Activated naive CD8-positive, alpha-beta T cell (primary cell): ENCODE measurements at regions not wholly inside any gene's neighbourhood (a gene's known extent, or its start where the extent isn't known, plus 50 kb on each side); places are given as distances from the start of the nearest gene placed in this dataset.
A peak's percentile ranks its signal among the peaks of the same experiment; 100 is the strongest.

ENCODE experiments used
- H3K27ac Mint-ChIP-seq: one replicate; pipeline ENCODE4 v1.8.0; 2021; ENCODE audit warnings: mixed read lengths
- H3K27me3 Mint-ChIP-seq: one replicate; pipeline ENCODE4 v1.8.0; 2021; ENCODE audit warnings: mixed read lengths
- H3K36me3 Mint-ChIP-seq: one replicate; pipeline ENCODE4 v1.8.0; 2021; ENCODE audit warnings: mixed read lengths
- H3K4me1 Mint-ChIP-seq: one replicate; pipeline ENCODE4 v1.8.0; 2021; ENCODE audit warnings: low read depth, mixed read lengths
- H3K4me3 Mint-ChIP-seq: one replicate; pipeline ENCODE4 v1.8.0; 2021; ENCODE audit warnings: mild to moderate bottlenecking, mixed read lengths
- H3K9me3 Mint-ChIP-seq: one replicate; pipeline ENCODE4 v1.8.0; 2021; ENCODE audit warnings: low read depth, mixed read lengths

DNA sequence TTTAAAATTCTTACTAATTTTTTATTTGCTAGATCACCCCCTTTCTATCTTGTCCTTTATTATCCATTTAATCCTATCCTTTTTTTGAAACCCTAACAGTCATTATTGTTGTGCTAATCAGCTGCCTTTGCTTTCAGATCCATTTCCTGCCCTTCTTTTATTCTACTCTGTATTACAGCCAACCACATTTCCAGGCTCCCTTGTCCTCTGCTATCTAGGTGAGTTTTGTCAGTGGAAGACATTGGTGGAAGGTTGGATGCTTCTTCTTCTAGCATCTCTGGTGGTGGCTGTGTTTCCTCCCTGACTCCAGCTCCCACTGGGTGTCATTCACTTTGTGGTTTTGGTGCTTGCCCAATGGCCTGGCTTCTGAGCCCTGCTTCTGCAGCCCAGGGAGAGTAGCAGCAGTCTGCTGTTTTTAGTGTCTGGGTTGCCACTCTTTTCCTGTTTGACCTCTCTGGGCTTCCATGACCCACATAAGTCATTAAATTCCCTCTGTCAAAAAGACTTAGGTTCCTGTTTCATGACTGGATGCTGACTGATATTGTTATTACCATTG lies 225.2 kb upstream of the PGRMC2 start:
- peak overlapping the region; percentile 64 for H3K27ac Mint-ChIP-seq
- peaks cover 4% of the 10 kb centered on the region for H3K36me3 Mint-ChIP-seq
- peaks cover 16% of the 10 kb centered on the region for H3K4me1 Mint-ChIP-seq
- no peaks in the 10 kb centered on the region for H3K9me3 Mint-ChIP-seq
- H3K4me3 Mint-ChIP-seq = no peak overlapping the region
- no peaks in the 10 kb centered on the region for H3K27me3 Mint-ChIP-seq

DNA sequence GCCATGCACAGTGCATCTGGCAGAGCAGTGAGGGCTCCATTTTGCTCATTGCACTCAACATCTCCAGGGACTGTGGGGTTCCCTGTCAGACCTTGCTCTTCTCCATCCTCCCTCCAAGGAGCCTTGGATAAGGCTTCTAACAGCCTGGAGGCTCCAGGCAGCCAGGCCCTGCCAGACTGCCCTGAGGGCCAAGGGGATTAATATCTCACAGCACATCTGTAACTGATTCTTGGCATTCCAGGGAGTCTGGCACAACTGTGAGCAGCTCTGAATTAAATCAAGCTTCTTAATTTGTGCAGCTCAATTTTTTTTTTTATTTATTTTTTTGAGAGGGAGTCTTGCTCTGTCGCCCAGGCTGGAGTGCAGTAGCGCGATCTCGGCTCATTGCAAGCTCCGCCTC lies 224.5 kb upstream of the PGRMC2 start:
- no peak overlapping the region for H3K27ac Mint-ChIP-seq
- peaks cover 4% of the 10 kb centered on the region for H3K36me3 Mint-ChIP-seq
- H3K27me3 Mint-ChIP-seq = no peaks in the 10 kb centered on the region
- peaks cover 14% of the 10 kb centered on the region for H3K4me1 Mint-ChIP-seq
- H3K9me3 Mint-ChIP-seq = no peaks in the 10 kb centered on the region
- H3K4me3 Mint-ChIP-seq = no peak overlapping the region

DNA sequence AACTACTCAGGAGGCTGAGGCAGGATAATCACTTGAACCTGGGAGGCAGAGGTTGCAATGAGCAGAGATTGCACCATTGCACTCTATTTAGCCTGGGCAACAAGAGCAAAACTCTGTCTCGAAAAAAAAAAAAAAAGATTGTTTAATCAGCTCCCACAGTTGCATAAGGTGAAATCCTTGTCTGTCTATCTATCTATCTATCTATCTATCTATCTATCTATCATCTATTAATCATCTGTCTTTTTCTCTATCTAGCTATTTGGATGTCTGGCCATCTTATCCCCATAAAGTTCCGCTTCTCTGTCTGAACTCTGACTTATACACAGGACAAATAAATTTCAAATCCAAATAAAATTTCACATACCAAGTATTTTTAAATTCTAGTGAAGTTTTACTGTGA lies 223.2 kb upstream of the PGRMC2 start:
- Mint-ChIP-seq H3K36me3 (peaks cover 4% of the 10 kb centered on the region), H3K4me3 (no peak overlapping the region), H3K4me1 (peaks cover 14% of the 10 kb centered on the region), H3K27ac (no peak overlapping the region), H3K27me3 (no peaks in the 10 kb centered on the region), H3K9me3 (no peaks in the 10 kb centered on the region)

DNA sequence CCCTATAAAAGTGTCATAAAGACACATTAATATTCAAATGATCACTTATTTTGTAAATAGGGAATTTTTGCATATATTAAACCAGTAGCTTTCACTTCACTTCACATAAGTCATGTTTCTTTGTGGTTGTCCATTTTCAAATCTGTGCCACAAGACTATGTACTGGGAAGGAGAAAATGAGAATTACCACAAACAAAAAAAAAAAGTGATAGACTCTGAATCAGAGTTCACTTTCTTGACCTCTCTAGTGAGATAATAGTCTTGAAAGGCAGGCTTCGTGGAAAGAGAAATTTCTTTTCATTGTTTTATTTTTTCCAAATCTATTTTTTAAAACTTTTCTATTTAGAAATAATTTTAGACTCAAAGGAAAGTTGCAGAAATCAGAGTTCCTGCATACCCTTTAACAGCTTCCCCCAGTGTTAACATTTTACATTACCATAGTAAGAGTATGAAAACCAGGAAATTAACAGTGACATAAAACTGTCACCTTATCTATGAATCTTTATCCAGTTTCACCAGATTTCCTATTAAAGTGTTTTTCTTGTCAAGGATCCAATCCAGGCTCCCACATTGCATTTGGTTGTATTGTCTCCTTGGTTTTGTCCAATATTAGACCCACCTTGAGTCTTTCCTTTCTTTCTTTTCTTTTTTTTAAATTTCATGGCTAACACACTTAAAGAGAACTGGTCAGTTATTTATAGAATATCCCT lies 215.4 kb upstream of the PGRMC2 start:
- peaks cover 16% of the 10 kb centered on the region for H3K9me3 Mint-ChIP-seq
- no peak overlapping the region for H3K27ac Mint-ChIP-seq
- H3K4me1 Mint-ChIP-seq = no peaks in the 10 kb centered on the region
- H3K27me3 Mint-ChIP-seq = no peaks in the 10 kb centered on the region
- peaks cover 13% of the 10 kb centered on the region for H3K36me3 Mint-ChIP-seq
- H3K4me3 Mint-ChIP-seq = no peak overlapping the region

DNA sequence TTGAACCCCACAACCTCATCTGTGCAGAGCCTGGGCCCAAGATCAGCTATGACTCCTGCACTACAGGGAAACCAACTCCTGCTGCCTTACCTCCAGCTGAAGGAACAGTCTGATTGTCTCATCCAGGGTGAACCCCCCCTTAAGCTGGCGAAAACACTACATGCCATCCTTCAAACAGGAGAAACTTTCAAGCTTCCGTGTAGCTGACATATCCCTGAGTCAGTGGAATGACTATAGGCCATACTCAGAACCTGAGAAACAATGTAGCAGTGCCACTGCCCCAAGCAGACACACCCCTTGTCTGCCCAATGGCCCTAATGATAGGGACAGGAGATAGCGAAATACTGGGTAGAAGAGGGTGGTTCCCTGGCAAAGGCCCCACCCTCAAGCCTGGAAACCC lies 213.6 kb upstream of the PGRMC2 start:
- Mint-ChIP-seq H3K27me3 (no peaks in the 10 kb centered on the region), H3K27ac (no peak overlapping the region), H3K4me3 (no peak overlapping the region), H3K4me1 (no peaks in the 10 kb centered on the region), H3K9me3 (peaks cover 24% of the 10 kb centered on the region), H3K36me3 (peaks cover 21% of the 10 kb centered on the region)

DNA sequence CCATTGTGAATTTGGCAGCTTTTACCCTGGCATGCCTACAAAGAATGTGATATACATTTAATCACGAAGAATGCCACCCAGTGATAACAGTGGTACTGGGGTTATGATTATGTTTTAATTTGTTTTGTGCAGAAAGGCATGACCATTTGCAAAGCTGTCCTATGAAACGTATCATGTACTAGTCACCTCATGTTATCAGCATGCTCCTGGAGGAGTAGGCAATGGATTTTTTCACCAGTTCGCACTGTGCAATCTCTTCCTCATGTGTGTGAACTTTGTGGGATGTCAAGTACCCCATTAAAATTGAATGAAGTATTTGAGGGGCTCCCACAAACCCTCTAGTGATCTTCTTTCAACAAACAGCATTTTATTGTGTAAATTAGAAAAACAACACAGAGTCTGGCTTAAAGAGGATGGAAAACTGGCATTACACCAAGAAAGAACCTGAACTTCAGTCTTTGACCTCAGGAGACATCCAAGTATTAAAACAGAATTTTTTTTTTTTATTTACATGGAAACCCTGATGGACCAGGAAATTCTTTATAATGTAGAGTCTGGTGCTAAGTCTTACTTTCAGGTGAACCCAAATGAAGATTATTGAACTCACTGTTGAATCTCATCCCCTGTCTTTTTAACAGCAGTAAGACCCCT lies 200.6 kb upstream of the PGRMC2 start:
- H3K4me3 Mint-ChIP-seq = no peak overlapping the region
- H3K27ac Mint-ChIP-seq = no peak overlapping the region
- peaks cover 6% of the 10 kb centered on the region for H3K9me3 Mint-ChIP-seq
- no peaks in the 10 kb centered on the region for H3K27me3 Mint-ChIP-seq
- no peaks in the 10 kb centered on the region for H3K4me1 Mint-ChIP-seq
- H3K36me3 Mint-ChIP-seq = peaks cover 21% of the 10 kb centered on the region

DNA sequence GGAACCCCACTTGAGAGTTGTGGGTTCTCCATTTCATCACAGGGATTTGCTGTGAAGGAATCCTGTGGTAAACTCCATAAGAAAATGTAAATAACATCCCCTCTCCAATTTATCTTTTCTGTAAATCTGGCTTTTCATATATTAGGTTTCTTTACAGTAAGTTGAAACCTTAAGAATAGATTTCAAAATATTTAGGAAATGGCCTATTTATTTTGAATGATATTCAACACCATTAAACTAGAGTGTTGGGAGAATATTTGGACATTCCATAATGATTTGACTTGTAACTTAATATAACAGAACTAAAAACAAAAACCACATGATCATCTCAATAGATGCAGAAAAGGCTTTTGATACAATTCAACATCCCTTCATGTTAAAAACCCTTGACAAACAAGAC lies 197.3 kb upstream of the PGRMC2 start:
- Mint-ChIP-seq H3K36me3 (peaks cover 9% of the 10 kb centered on the region), H3K27me3 (no peaks in the 10 kb centered on the region), H3K9me3 (peaks cover 2% of the 10 kb centered on the region)

DNA sequence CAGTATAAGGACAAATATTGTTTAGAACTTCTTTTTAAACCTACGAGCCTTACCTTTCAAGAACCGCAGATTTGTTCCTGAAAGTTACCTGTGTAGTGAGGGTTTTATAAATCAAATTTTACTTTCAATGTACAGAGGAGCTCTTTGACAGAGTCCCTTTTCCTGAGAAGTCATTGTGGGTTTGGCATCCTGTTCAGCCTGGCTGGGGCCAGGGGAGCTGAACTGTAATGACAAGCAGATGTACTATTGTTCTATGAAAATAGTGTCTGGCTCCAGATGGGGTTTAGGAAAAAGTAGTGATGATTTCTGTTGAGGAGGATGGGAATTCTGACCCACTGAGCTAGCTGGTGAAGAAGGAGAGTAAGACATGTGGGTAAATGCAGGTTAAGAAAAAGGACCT lies 196.2 kb upstream of the PGRMC2 start:
- Mint-ChIP-seq H3K27me3 (no peaks in the 10 kb centered on the region), H3K9me3 (no peaks in the 10 kb centered on the region), H3K36me3 (peaks cover 8% of the 10 kb centered on the region), H3K4me1 (no peaks in the 10 kb centered on the region), H3K4me3 (no peak overlapping the region), H3K27ac (no peak overlapping the region)

More for the DNA sequence above, 197.3 kb upstream of the PGRMC2 start:
- no peak overlapping the region for H3K27ac Mint-ChIP-seq
- H3K4me1 Mint-ChIP-seq = no peaks in the 10 kb centered on the region
- H3K4me3 Mint-ChIP-seq = no peak overlapping the region

DNA sequence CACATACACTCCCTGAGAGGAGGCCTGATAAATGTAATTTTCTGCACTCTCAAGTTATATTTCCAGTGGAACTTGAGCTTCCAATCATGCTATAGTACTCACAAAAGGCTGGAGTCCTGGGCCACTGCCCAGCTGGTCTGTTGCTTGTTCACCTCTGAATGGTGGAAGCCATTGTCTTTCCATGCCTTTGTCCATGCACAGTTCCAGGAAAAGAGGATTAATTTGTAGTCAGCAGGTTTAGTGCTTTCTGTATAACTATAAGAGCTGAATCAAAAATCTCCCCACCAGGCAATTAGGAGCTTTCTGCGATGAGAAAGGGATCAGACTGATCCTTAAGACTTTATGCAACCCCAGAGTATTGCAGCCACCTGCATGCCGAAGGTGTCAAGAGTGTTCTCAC lies 195.4 kb upstream of the PGRMC2 start:
- H3K4me3 Mint-ChIP-seq = no peak overlapping the region
- H3K9me3 Mint-ChIP-seq = no peaks in the 10 kb centered on the region

DNA sequence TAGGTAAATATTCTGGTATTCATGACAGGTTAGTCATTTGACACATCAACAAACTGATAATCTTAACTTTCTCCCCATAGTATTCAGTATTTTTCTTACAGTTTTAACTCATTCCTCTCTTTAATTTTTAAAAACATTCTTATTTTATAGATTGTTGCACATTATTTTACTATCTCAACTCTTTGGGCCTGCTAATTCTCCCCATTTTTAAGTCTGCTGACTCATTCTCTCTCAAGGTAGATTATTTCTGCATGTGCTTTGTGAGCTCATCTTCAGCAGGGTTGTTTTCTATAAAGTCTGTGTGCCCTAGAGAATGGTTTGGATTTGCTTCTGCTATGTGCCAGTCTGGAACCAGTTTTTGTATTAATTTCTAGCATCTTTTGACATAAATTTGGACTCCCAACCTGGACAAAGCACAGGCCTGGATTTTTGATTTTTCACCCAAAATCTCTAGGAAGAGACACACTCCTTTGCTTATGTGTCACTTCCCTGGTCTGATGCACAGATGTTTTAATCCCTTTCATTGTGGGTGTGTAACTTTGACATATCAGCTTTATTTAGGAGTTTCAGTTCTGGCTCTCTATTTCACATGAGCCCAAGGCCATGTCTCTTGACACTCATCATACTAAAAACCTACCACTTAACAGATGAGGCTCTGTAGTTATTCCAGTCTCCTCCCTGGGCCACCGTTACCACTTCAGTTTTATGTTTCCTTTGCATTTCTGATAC lies 194.3 kb upstream of the PGRMC2 start:
- Mint-ChIP-seq H3K4me1 (no peaks in the 10 kb centered on the region), H3K36me3 (peaks cover 8% of the 10 kb centered on the region), H3K27ac (no peak overlapping the region), H3K27me3 (no peaks in the 10 kb centered on the region), H3K4me3 (no peak overlapping the region), H3K9me3 (no peaks in the 10 kb centered on the region)

More for the DNA sequence above, 195.4 kb upstream of the PGRMC2 start:
- Mint-ChIP-seq H3K27ac (no peak overlapping the region), H3K4me1 (no peaks in the 10 kb centered on the region), H3K36me3 (peaks cover 8% of the 10 kb centered on the region), H3K27me3 (no peaks in the 10 kb centered on the region)

DNA sequence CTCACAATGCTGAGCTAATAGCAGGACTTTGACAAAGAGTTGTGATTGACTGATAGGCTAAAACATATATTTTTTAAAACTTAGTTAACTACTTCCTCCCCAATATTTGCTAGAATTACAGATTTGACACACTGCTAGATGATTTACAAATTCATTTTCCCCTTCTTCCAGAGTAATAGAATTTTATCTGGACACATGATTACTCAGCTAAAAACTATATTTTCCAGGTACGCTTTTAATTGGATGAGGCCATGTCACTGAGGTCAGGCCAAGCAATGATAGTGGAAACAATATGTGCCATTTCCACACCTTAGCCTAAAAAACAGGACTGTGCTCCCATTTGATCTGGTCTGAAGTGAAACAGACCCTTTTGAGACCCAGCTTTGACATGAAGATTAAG lies 193.3 kb upstream of the PGRMC2 start:
- Mint-ChIP-seq H3K36me3 (peaks cover 8% of the 10 kb centered on the region), H3K27me3 (no peaks in the 10 kb centered on the region), H3K9me3 (no peaks in the 10 kb centered on the region), H3K4me3 (no peak overlapping the region), H3K27ac (no peak overlapping the region), H3K4me1 (no peaks in the 10 kb centered on the region)

DNA sequence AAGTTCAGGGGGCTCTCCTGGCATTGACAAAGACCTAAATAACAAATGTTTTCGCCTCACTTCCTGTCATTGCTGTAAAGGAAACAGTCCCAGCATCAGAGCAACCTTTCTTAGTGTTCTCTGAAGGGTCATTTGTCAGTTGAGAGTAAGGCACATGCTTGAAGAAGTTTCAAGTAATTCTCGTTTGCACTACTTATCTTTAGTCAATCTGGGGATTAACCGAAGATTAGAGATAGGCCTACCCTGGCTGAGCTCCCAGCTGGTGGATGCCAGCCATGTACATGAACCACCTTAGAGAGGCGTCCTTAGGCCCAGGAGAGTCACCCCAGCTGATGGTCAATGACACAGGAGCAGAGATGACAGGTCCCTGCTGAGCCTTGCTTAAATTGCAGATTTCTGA lies 189.9 kb upstream of the PGRMC2 start:
- Mint-ChIP-seq H3K4me3 (no peak overlapping the region), H3K36me3 (peaks cover 9% of the 10 kb centered on the region), H3K4me1 (no peaks in the 10 kb centered on the region), H3K27me3 (no peaks in the 10 kb centered on the region), H3K27ac (no peak overlapping the region), H3K9me3 (no peaks in the 10 kb centered on the region)

DNA sequence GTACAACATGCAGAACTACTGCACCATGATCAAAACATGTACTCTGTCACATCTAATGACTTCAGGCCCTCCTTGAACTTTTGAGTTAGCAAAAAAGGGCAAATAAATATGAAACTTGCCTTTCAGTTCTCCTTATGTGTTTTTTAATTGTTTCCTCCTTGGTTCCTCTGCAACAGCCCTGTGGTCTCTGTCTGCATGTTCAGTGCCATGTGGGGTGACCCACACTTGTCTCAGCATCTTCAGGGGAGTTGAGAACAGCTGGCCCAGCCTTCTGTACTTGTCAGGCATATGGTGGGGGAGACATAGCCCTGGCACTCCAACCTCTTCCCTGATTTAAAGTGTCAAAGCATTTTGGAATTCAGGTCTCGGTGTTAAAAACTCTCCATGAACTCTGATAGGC lies 188.0 kb upstream of the PGRMC2 start:
- Mint-ChIP-seq H3K27ac (no peak overlapping the region), H3K27me3 (no peaks in the 10 kb centered on the region), H3K36me3 (peaks cover 11% of the 10 kb centered on the region)

DNA sequence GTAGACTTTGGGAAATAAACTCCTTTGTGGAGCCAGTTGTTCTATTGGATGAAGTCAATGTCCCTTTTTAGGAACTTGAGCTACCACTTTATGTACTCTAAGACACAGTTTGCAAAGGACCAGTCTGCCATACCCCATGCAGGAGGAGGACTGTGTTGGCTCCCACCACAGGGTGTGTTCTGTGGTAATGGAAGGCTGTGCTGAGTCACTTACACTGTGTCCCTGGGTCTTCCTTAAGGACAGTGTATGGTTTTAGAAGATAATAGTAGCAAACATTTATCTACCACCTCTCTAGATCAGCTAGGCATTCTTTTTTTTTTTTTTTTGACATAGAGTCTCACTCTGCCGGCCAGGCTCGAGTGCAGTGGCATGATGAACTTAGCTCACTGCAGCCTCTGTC lies 184.0 kb upstream of the PGRMC2 start:
- Mint-ChIP-seq H3K4me1 (no peaks in the 10 kb centered on the region), H3K9me3 (no peaks in the 10 kb centered on the region), H3K4me3 (no peak overlapping the region), H3K27ac (no peak overlapping the region), H3K27me3 (no peaks in the 10 kb centered on the region), H3K36me3 (peaks cover 11% of the 10 kb centered on the region)

More for the DNA sequence above, 188.0 kb upstream of the PGRMC2 start:
- no peaks in the 10 kb centered on the region for H3K4me1 Mint-ChIP-seq
- no peak overlapping the region for H3K4me3 Mint-ChIP-seq
- H3K9me3 Mint-ChIP-seq = no peaks in the 10 kb centered on the region

DNA sequence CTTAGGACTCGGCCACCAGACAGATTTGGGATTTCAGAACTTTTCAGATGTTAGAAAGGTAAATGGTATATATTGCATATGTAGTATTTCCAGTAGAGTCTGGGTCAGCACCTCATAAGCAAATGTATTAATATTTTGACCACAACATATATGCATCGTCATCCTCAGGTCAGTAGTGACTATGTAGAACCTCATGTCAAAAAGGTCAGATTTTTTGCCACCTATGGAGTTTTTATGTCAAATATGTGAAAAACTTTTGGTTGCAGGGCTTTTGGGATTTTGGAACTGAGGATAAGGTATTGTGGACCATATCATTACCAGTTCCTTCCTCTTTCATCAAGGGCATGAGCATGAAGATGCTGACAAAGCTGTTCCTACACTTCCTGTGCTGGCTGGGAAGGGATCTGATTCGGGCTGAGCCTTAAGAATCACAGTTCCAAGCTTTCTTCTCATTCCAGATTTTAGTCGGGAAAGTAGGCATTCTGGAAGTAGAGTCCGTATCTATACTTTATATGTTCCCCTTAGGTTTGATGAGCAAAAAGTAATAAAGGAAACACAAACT lies 183.0 kb upstream of the PGRMC2 start:
- Mint-ChIP-seq H3K27me3 (no peaks in the 10 kb centered on the region), H3K4me1 (no peaks in the 10 kb centered on the region), H3K4me3 (no peak overlapping the region), H3K27ac (no peak overlapping the region), H3K9me3 (no peaks in the 10 kb centered on the region), H3K36me3 (peaks cover 8% of the 10 kb centered on the region)
